HG03108 (cell line): ENCODE measurements at regions not wholly inside any gene's neighbourhood (a gene's known extent, or its start where the extent isn't known, plus 50 kb on each side); places are given as distances from the start of the nearest gene placed in this dataset.

Source experiments
- ATAC-seq: cut with Tn5 transposase; IDR thresholded peaks from one replicate; pipeline ENCODE4 v1.9.1; 2021; ENCODE audit warnings: moderate library complexity; ENCODE audit not compliant: unreplicated experiment

GRCh38 chr17:77894126-77894956 lies 64.2 kb upstream of the TNRC6C start:
- ATAC-seq, result no peak

GRCh38 chr17:77897741-77898301 lies 60.7 kb upstream of the TNRC6C start:
- ATAC-seq, result no peak

GRCh38 chr17:77898521-77899434 lies 59.7 kb upstream of the TNRC6C start:
- no peak for ATAC-seq

GRCh38 chr17:77899498-77899897 lies 59.0 kb upstream of the TNRC6C start:
- no peak for ATAC-seq

DNA sequence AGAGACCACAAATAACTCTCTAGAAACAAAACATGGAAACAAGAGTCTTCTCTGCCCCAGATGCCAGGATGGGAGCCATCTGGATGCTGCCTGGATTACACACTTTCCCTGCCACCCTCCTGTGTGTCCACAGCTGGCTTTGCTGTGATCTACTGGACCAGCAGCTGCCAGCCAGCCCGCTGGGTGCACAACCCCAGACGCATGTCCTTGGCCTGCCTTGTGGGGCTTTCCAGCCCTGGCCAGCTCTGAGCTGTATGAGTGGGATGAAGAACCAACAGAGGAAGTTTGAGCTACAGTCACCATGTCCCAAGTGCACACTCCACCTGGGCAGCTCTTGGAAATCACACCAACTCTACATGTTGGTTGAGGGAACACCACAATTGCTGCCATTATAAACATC lies 57.0 kb upstream of the TNRC6C start:
- no peak for ATAC-seq

DNA sequence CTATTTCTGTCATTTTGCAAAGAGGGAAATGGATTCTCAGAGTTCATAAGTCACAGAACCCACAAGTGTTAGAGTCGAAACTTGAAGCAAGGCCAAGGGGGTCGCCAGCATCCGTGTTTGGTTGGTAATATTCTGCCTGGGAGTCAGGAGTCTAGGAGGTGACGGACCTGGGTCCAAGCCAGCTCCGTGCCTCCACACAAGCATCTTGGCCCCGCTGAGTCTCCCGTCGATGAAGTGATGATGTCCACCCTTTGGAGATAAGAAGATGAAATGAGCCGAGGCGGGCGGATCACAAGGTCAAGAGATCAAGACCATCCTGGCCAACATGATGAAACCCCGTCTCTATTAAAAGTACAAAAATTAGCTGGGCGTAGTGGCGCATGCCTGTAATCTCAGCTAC lies 53.2 kb upstream of the TNRC6C start:
- no peak for ATAC-seq

DNA sequence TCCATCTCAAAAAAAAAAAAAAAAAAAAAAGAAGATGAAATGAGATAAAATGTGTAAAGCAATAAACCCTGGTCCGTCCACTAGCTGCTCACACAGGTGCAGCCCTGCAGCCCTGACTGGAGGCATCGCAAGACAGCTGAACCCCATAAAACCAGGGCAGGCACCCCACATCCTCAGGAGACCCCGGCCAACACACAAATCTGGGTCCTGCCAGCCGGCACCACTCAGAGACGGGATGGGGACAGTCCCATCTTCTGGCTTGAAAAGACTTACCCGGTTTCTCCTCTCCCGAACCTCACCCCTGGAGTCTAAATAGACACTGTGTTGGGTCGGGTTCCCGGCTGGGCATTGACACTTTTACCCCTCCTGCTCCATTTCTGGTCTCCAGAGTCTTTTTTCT lies 52.7 kb upstream of the TNRC6C start:
- ATAC-seq, result no peak

DNA sequence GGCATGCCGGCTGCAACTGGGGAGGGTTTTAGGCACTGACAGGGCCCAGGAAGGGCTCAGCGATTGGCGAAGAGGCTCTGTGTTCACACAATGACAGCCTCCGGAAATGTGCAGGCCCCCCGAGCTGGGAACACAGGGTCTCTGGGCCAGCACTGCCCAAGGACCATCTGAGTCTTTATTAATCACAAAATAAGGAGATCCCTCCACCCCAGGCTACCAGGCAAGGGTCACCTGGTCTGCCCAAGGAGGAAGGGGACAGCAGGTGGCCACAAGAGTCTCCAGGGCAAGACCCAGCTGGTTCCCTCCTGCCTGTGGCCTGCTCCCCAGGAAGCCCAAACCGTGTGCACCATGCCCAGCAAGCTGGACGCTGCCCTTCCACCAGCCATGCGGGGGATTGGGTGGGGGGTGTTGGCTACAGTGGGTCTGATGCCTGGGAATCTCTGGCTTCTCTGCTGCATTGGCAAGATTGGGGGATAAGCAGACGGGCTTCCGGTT lies 52.1 kb upstream of the TNRC6C start:
- ATAC-seq, result no peak

DNA sequence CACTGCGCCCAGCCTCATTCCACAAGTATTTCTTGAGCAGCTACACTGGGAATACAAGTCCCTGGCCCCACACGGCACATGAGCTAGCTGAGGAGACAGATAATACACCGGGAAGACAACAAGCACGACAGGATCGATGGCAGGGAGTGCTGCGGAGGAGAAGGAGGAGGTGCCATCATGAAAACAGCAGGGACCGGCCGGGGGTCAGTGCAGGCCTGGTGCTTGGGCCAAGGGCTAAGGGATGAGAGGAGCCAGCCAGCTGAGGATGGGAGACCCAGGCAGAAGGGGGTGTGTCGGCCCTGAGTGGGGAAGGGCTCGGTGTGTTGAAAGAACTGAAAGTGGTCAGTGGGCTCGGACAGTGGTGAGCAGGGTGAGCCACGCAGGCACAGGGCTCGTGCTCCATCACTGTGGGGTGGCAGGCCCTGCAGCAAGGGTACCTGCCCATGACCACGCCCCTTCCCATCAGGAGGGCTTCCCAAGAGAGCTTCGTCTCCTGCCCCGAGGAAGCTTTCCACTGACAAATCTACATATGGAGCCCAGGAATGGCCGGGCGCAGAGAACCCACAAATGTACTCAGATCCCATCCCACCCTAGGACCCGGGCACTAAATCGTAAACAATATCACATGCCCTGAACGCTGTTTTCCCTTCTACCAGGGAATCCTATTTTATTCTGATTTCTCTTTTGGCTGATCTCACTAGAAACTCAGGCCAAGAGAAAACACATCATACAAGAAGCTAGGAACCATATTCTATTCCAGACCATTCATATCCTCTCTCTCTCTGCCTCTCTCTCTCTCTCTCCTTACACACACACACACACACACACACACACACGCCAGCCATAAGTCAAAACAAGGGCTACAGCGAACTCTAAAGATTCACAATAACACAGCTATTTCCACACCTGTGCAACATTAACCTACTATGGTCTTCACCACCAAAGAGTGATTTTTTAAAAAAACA lies 50.7 kb upstream of the TNRC6C start:
- ATAC-seq, result no peak

DNA sequence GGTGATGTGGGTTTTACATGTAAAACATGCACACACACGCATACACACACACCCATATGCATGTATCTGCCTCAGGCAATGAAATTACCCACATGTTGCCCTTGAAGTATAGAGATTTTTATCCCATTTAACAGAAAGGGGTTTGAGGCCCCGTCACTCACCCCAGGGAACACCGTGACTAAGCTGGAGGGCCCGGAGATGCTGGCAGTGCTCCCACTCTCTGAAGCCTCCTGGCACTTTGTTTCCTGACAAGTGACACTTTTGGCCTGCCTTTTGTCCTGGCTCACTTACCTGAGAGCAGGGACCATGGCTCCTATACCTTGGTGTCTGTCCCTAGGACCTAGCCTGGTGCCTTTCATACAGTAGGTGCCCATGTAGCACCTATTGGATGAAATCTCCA lies 50.0 kb upstream of the TNRC6C start:
- no peak for ATAC-seq
